GM06990 (cell line): ENCODE measurements at regions not wholly inside any gene's neighbourhood (a gene's known extent, or its start where the extent isn't known, plus 50 kb on each side); places are given as distances from the start of the nearest gene placed in this dataset.

Experiments
- DNase-seq: peaks from one replicate; pipeline ENCODE4 v3.0.0-alpha.2; 2011; ENCODE audit not compliant: insufficient read length; ENCODE audit errors: extremely low read depth
- H3K27me3 ChIP-seq: replicated peaks from 2 replicates; pipeline ENCODE4 v1.6.0; 2011; ENCODE audit warnings: low read length; ENCODE audit not compliant: control insufficient read depth, insufficient read depth
- H3K36me3 ChIP-seq: 2 replicates; pipeline ENCODE4 v1.5.1; 2011; ENCODE audit warnings: low read length; ENCODE audit not compliant: control insufficient read depth, insufficient read depth
- H3K4me3 ChIP-seq: replicated peaks from 2 replicates; pipeline ENCODE4 v1.5.1; 2011; ENCODE audit warnings: low read depth, mild to moderate bottlenecking, control low read depth, low read length
- CTCF ChIP-seq: IDR thresholded peaks from 2 replicates; pipeline ENCODE4 v1.5.1; 2011; ENCODE audit warnings: low read length, control low read depth, mild to moderate bottlenecking, inconsistent platforms; ENCODE audit not compliant: insufficient read depth, poor library complexity, severe bottlenecking

- Histone ChIP-seq H3K27me3 (no peaks in the 10 kb centered on the region), H3K4me3 (no peak overlapping the region), H3K36me3 (no peaks in the 10 kb centered on the region)
- DNase-seq: no peak
- TF ChIP-seq CTCF: no peak
Observed at GRCh38 chr2:31739161-31739560, 158.4 kb upstream of the SRD5A2 start.

GRCh38 chr2:31736695-31737454, 156.1 kb upstream of the SRD5A2 start:
- DNase-seq: no peak
- Histone ChIP-seq H3K27me3 (no peaks in the 10 kb centered on the region), H3K4me3 (no peak overlapping the region), H3K36me3 (no peaks in the 10 kb centered on the region)
- no peak for TF ChIP-seq CTCF

GRCh38 chr2:31735716-31736115, 155.0 kb upstream of the SRD5A2 start:
- Histone ChIP-seq H3K36me3 (no peaks in the 10 kb centered on the region), H3K27me3 (no peaks in the 10 kb centered on the region), H3K4me3 (no peak overlapping the region)
- no peak for TF ChIP-seq CTCF
- DNase-seq: no peak

- H3K36me3 ChIP-seq: no peaks in the 10 kb centered on the region
- TF ChIP-seq CTCF: peak; percentile 56
- H3K27me3 ChIP-seq: no peaks in the 10 kb centered on the region; the same call in 1 of the 2 replicates
- DNase-seq: no peak
- H3K4me3 ChIP-seq: no peak overlapping the region
Observed at GRCh38 chr2:31729442-31730092, 148.8 kb upstream of the SRD5A2 start.

- Histone ChIP-seq H3K27me3 (no peaks in the 10 kb centered on the region; the same call in 1 of the 2 replicates), H3K4me3 (no peak overlapping the region), H3K36me3 (no peaks in the 10 kb centered on the region)
- no peak for DNase-seq
- TF ChIP-seq CTCF: no peak
Observed at GRCh38 chr2:31729065-31729439, 148.3 kb upstream of the SRD5A2 start.
